Suppressor macrophage treated with lipopolysaccharide for 1 hour (primary cell): ENCODE measurements at regions not wholly inside any gene's neighbourhood (a gene's known extent, or its start where the extent isn't known, plus 50 kb on each side); places are given as distances from the start of the nearest gene placed in this dataset.
"Not testable (repeated sequence)": the region's sequence is repeated elsewhere in the genome, so short reads cannot be mapped to it uniquely, and the experiment has no call there.

Source experiments
- DNase-seq, 3 donors: peaks; one replicate each; pipeline ENCODE4 v3.0.0-alpha.2; 2020 to 2022

- DNase-seq, result no peak
Measured at GRCh38 chr4:13990596-13991589, 363.4 kb upstream of the BOD1L1 start.

- DNase-seq, result no peak
Measured at GRCh38 chr4:13992041-13992440, 364.5 kb upstream of the BOD1L1 start.

- DNase-seq, result no peak
Measured at GRCh38 chr4:13992975-13993520, 365.5 kb upstream of the BOD1L1 start.

- DNase-seq, result no peak
Measured at GRCh38 chr4:13994016-13994415, 366.5 kb upstream of the BOD1L1 start.

GRCh38 chr4:13998850-13999445 is 371.4 kb upstream of the BOD1L1 start:
- DNase-seq, result no peak

GRCh38 chr4:14000091-14000814 is 372.7 kb upstream of the BOD1L1 start:
- no peak for DNase-seq

- DNase-seq, result not testable (repeated sequence)
Measured at GRCh38 chr4:14002331-14002730, 374.8 kb upstream of the BOD1L1 start.

GRCh38 chr4:14008494-14008893 is 381.0 kb upstream of the BOD1L1 start:
- DNase-seq, result peak; percentile 4 to 39 (median 34)

- no peak for DNase-seq
Measured at GRCh38 chr4:14018191-14018853, 390.8 kb upstream of the BOD1L1 start.

GRCh38 chr4:14022456-14022855 is 394.9 kb upstream of the BOD1L1 start:
- DNase-seq, result peak; percentile 7 to 33 (median 26)

GRCh38 chr4:14023036-14023435 is 395.5 kb upstream of the BOD1L1 start:
- peak in 1 of 3 donors; percentile 5 for DNase-seq

- DNase-seq, result no peak
Measured at GRCh38 chr4:14023896-14024295, 396.4 kb upstream of the BOD1L1 start.

- DNase-seq, result peak; percentile 53 to 54 (median 53)
Measured at GRCh38 chr4:14025111-14025510, 397.6 kb upstream of the BOD1L1 start.

GRCh38 chr4:14025891-14026290 is 398.4 kb upstream of the BOD1L1 start:
- no peak for DNase-seq

GRCh38 chr4:14028862-14029261 is 401.3 kb upstream of the BOD1L1 start:
- no peak for DNase-seq

- no peak for DNase-seq
Measured at GRCh38 chr4:14035076-14035475, 407.6 kb upstream of the BOD1L1 start.

- DNase-seq, result no peak
Measured at GRCh38 chr4:14043203-14043602, 415.7 kb upstream of the BOD1L1 start.

- DNase-seq, result no peak
Measured at GRCh38 chr4:14046642-14047041, 419.1 kb upstream of the BOD1L1 start.

GRCh38 chr4:14047840-14048239 is 420.3 kb upstream of the BOD1L1 start:
- no peak for DNase-seq

- DNase-seq, result no peak
Measured at GRCh38 chr4:14049946-14050345, 422.4 kb upstream of the BOD1L1 start.

GRCh38 chr4:14053291-14053690 is 425.8 kb upstream of the BOD1L1 start:
- DNase-seq, result no peak

GRCh38 chr4:14054391-14054790 is 426.9 kb upstream of the BOD1L1 start:
- DNase-seq, result no peak

- no peak for DNase-seq
Measured at GRCh38 chr4:14059006-14059405, 431.5 kb upstream of the BOD1L1 start.
